NCI-H1436 (cell line): ENCODE measurements at regions not wholly inside any gene's neighbourhood (a gene's known extent, or its start where the extent isn't known, plus 50 kb on each side); places are given as distances from the start of the nearest gene placed in this dataset.
"Not testable (repeated sequence)": the region's sequence is repeated elsewhere in the genome, so short reads cannot be mapped to it uniquely, and the experiment has no call there.

Experiments used
- DNase-seq: peaks from one replicate; lab custom pipeline; 2025; lab: John Stamatoyannopoulos, UW

DNA sequence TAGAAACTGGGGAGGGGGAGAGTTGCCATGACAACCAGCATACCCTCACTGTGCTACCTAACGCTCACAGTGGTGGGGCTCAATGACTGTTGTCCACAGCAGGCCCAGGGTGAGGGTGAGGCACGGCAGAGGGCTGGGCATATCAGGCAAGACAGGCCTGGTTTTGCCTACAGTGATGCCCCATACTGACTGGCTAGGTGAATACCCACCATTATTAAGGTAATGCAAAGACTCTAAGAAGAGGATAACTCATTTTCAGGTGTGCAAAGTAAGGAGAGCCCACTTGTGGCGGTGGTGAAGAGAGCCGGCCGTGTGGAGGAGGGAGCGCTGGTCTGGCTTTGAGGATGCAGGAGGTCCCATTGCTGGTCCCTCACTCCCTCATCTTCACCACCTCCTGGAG lies 422.3 kb downstream of the FUT8 start:
- DNase-seq: no peak

GRCh38 chr14:65835501-65835900 lies 423.0 kb downstream of the FUT8 start:
- DNase-seq: no peak

GRCh38 chr14:65838565-65838964 lies 426.0 kb downstream of the FUT8 start:
- no peak for DNase-seq

DNA sequence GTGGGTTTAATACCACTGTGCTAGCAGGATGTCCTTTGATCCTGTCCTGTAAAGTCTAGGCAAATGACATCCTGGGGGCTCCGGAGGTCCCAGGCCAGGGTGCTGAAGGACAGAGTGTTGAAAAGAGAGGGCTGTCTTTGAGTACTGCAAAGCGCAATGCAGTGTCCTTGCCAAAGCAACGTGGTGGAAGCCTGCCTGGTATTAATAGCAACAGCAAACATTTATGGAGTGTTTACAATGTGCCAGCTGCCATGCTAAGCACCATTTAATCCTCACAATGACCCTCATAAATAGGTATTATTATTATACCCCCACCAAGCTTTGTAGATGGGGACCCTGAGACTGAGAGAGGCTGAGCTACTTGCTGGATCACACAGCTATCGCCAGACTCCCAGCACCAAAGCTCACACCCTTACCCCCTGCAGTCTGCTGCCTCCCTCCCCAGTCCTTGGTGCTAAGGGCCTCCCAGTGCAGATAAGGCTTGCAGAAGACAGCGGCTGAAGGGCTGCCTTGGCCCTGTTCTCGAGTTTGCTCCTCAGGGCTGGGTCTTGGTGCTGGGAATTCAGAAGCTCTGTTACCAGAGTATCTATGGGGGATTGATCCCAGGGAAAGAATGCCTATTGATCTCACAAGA lies 427.7 kb downstream of the FUT8 start:
- no peak for DNase-seq

DNA sequence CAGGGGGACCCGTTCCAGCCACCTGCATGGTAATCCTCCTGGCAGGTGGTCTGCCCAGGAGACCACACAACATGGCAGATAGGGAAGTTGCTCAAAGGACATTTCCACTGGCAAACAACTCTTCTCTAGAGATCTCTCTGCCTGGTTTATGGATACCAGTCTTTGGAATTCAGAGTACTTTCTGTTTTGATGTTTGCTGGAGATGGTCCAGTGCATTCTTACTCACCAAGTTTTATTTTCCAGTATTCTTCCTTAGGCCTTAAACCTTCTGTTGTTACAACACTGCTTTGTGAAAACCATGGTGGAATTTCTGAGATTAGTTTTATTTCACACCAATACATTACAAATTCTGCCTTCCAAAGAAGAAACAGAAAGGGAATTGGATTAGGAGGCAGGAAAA lies 428.3 kb downstream of the FUT8 start:
- no peak for DNase-seq

DNA sequence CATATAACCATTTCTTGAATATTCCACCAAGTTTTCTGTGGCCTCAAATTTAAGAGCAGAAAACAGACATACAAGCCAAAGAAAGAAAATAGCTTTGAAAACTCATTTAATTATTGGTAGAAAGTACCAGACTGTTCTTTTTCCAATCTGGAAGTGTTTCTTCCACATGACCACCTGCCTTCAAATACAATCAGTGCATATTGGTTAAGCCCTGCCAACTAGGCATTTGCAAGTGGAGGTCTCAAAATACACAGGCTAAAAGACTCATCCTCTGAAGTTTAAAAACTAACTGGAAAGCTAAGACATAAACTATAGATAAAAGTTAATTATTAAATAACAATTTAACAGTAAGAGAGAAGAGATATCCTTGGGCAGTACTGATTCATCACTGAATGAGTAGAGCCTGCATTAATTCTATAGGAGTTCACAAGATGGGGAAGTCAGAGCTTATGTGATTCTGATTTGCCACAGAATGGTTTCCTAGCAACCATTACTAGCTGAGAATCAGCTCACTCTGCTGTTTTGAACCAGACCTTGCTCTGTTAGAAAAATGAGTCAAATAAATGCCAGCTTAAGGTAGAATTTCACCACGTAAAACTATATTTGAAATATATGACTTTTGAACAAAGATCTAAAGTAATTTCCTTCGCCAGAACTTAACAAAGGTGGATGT lies 433.8 kb downstream of the FUT8 start:
- no peak for DNase-seq

- DNase-seq: no peak
Measured at GRCh38 chr14:65847075-65847847, 434.7 kb downstream of the FUT8 start.

- DNase-seq: not testable (repeated sequence)
Measured at GRCh38 chr14:65847931-65848330, 435.4 kb downstream of the FUT8 start.

DNA sequence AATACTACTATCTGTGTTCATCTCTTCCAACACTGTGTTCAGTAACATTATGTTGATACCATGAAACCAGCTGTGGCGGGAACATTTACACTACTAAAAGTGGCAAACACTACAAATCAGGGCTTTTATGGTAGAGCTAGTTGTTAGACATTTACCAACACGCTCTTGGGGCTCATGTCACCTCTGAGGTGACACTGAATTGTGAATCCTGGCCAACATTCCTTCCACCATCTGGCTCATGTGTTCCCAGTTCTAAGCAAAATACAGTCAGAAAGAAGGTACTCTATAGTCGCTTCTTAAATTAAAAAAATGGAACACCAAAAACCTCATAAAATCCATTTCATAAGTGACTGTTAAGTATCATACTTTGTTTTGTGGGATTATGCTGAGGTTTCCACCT lies 436.6 kb downstream of the FUT8 start:
- DNase-seq: no peak

GRCh38 chr14:65849558-65849957 lies 437.0 kb downstream of the FUT8 start:
- DNase-seq: no peak

DNA sequence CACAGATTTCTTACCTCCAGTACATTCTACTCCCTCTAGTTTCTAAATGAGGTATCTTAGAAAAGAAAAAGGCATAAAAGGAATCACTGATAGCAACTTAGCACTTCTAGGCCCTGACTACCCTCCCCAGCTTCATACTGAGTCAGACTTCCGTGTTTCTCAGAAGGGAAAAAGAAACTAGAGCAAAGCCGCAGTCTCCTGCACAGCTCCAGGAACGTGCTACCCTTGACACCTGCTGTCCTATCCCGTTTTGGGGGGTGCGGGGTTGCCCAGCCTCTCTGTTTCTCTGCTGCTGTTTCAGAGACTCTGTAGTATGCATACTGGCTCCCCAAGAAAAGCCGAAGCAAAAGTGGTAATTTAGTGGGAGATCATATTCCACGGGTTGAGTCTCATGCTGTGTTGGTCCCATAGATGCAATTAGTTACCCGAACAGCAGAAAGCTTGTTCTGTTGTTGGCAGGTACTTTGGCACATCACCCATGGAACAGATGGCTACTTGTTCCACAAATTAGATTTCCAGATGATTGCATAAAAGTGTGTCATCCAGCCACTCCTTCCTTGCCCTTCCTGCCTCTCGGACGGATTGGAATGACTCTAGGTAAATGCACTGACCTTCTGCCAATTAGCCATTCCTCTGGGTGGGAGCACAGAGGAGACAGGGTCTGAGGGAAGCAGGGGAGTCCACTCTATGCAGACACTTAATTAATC lies 438.1 kb downstream of the FUT8 start:
- DNase-seq: no peak

GRCh38 chr14:65852689-65853088 lies 440.2 kb downstream of the FUT8 start:
- no peak for DNase-seq

GRCh38 chr14:65853407-65853955 lies 441.0 kb downstream of the FUT8 start:
- DNase-seq: no peak

- DNase-seq: no peak
Measured at GRCh38 chr14:65854215-65854614, 441.7 kb downstream of the FUT8 start.

DNA sequence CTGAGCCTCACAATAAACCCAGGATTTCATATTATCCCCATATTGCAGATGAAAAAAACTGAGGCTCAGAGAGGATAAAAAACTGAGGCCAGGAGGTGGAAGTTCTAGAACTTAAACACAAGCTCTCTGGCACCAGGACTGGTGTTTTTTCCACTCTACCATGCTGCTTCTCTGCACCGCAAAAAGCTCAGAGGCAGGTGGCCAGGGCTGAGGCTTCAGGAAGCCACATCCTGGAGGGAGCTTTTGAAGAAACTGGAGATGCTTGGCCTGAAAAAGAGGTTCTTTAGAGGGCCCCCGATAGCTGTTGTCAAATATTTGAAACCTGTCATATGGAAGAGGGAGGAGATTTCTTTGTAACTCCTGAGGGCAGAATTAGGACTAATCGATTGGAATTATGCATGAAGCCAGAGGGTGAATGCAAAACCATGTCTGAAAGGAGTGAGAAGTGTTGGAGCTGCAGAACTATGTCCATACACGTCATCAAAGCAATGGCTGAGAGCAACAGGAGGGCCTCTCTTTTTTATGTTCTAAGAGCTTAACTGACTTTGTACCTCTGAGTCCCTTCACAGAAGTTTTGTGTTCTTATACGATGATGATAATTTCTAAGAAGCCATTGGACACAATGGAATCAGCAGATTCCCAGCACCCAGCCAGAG lies 448.6 kb downstream of the FUT8 start:
- DNase-seq: no peak

DNA sequence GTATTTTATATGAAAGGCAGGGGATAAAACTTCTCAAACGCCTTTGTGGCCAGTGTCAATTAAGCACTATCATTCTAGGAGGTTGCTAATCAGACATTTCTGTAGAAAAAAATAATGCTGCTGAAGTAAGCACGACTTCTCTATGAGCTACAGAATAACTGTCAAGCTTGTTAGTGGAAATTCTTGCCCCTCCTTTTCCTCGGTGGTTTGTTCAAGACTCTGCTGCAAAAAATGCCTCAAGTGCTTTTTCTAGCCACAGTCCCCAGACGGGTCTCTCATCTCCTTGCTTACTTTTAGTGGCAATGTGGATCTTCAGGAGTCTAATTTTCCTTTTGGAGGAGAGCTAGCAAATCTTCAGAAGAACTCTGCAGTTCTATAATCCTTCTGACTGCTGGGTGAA lies 452.0 kb downstream of the FUT8 start:
- DNase-seq: no peak

- no peak for DNase-seq
Measured at GRCh38 chr14:65864984-65865383, 452.5 kb downstream of the FUT8 start.

- DNase-seq: no peak
Measured at GRCh38 chr14:65866448-65866847, 453.9 kb downstream of the FUT8 start.

DNA sequence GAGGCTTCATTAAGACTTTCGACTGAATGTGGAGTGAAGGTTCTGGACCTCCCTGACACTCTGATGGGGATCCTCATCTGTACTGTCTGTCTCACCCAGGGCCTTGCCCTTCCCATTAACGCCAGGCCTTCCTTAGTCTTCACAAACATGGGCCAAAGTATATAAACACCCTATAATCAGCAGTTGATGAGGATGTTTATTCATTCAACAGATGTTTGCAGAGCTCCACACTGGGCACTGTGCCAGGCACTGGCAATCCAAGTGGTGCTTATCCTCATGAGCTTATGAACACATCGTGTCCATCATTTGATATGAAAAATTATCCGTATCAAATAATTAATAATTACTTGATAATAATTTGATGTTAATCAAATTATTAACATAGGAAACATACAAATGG lies 454.4 kb downstream of the FUT8 start:
- peak; percentile 51 for DNase-seq

DNA sequence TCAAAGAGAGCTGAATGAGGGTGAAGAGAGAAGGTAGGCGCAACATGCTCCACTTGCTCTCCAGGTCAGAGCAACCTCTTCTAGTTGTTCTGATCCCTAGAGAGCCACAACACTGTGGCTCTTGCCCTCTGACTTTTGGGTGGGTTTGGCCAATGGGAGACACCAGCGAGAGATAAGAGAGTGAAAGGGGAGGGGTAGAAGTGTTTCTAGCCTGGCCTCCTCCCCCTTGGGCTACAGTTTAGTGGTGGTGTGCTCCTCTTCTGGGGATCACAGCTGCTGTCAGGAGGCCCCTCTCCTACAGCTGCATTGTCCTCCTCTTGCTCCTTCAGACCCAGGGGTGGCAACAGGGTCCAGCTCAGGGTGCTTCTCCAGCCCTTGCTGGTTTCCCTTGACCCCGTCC lies 454.8 kb downstream of the FUT8 start:
- DNase-seq: no peak

- DNase-seq: no peak
Measured at GRCh38 chr14:65872536-65872935, 460.0 kb downstream of the FUT8 start.

- no peak for DNase-seq
Measured at GRCh38 chr14:65877166-65877565, 464.6 kb downstream of the FUT8 start.
